Activated T-cell treated with anti-CD3 and anti-CD28 coated beads, Interleukin-2, amount 50 U/mL, for 72 hours (primary cell): ENCODE measurements at regions not wholly inside any gene's neighbourhood (a gene's known extent, or its start where the extent isn't known, plus 50 kb on each side); places are given as distances from the start of the nearest gene placed in this dataset.
"Not testable (repeated sequence)": the region's sequence is repeated elsewhere in the genome, so short reads cannot be mapped to it uniquely, and the experiment has no call there.

Source experiments
- ATAC-seq, 2 donors: fragments of 150-1000 bp; cut with Tn5 transposase; replicated peaks in 1 of 2; 2 replicates each; pipeline ENCODE4 v1.10.0; 2021; ENCODE audit warnings: moderate library complexity in 2 of 2, mild to moderate bottlenecking in 1 of 2
- DNase-seq, 2 donors: peaks; one replicate each; pipeline ENCODE4 v3.0.0; 2021 to 2022; ENCODE audit warnings: mixed read lengths in 1 of 2
- H3K27ac Mint-ChIP-seq: one replicate; pipeline ENCODE4 v1.8.0; 2022; ENCODE audit warnings: mild to moderate bottlenecking, moderate library complexity, mixed read lengths
- H3K27me3 Mint-ChIP-seq: one replicate; pipeline ENCODE4 v1.8.0; 2022; ENCODE audit warnings: low read depth, mixed read lengths
- H3K36me3 Mint-ChIP-seq, 2 donors: one replicate each; pipeline ENCODE4 v1.8.0; 2022; ENCODE audit warnings: mixed read lengths in 2 of 2, mild to moderate bottlenecking in 1 of 2; ENCODE audit not compliant: insufficient read depth in 2 of 2
- H3K4me1 Mint-ChIP-seq: one replicate; pipeline ENCODE4 v1.8.0; 2022; ENCODE audit warnings: low read depth, mixed read lengths
- H3K4me3 Mint-ChIP-seq, 2 donors: one replicate each; pipeline ENCODE4 v1.8.0; 2022; ENCODE audit warnings: mild to moderate bottlenecking in 2 of 2, mixed read lengths in 2 of 2, moderate library complexity in 2 of 2
- H3K9me3 Mint-ChIP-seq, 2 donors: one replicate each; pipeline ENCODE4 v1.8.0; 2022; ENCODE audit warnings: mixed read lengths in 2 of 2

DNA sequence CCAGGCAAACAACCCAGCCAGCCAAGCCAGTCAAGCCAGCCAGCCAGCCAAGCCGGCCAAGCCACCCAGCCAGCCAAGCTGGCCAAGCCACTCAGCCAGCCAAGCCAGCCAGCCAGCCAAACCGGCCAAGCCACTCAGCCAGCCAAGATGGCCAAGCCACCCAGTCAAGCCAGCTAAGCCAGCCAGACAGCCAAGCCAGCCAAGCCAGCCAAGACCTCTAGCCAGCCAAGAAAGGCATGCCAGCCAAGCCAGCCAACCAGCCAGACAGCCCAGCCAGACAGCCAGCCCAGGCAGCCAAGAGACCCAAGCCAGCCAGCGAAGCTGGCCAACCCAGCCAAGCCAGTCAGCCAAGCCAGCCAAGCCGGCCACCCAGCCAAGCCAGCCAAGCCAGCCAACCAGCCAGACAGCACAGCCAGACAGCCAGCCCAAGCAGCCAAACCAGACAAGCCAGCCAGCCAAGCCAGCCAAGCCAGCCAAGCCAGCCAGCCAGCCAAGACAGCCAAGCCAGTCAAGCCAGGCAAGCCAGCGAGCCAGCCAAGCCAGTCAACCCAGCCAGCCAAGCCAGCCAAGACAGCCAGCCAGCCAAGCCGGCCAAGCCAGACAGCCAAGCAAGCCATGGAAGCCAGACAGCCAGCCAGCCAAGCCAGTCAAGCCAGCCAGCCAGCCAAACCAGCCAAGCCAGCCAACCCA is 1598.0 kb downstream of the RPIA start:
- H3K36me3 Mint-ChIP-seq, H3K9me3 Mint-ChIP-seq, DNase-seq, ATAC-seq, H3K27ac Mint-ChIP-seq, H3K4me3 Mint-ChIP-seq, H3K4me1 Mint-ChIP-seq, H3K27me3 Mint-ChIP-seq: not testable (repeated sequence)

GRCh38 chr2:90290701-90291100 is 1599.2 kb downstream of the RPIA start:
- H3K36me3 Mint-ChIP-seq, H3K4me1 Mint-ChIP-seq, ATAC-seq, H3K27me3 Mint-ChIP-seq, DNase-seq, H3K27ac Mint-ChIP-seq, H3K4me3 Mint-ChIP-seq, H3K9me3 Mint-ChIP-seq: not testable (repeated sequence)

- H3K27me3 Mint-ChIP-seq, DNase-seq, H3K36me3 Mint-ChIP-seq, H3K4me1 Mint-ChIP-seq, H3K27ac Mint-ChIP-seq, ATAC-seq, H3K4me3 Mint-ChIP-seq, H3K9me3 Mint-ChIP-seq: not testable (repeated sequence)
Measured at GRCh38 chr2:90291168-90291883, 1599.9 kb downstream of the RPIA start.

DNA sequence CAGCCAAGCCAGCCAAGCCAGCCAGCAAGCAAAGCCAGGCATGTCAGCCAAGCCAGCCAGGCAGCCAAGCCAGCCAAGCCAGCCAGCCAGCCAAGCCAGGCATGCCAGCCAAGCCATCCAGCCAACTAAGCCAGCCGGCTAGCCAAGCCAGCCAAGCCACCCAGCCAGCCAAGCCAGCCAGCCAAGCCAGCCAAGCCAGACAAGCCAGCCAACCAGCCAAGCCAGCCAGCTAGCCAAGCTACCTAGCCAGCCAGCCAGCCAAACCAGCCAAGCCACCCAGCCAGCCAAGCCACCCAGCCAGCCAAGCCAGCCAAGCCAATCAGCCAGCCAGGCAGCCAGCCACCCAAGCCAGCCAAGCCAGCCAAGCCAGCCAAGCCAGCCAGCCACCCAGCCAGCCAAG is 1600.5 kb downstream of the RPIA start:
- not testable (repeated sequence) for H3K27ac Mint-ChIP-seq, H3K9me3 Mint-ChIP-seq, H3K36me3 Mint-ChIP-seq, H3K27me3 Mint-ChIP-seq, H3K4me3 Mint-ChIP-seq, H3K4me1 Mint-ChIP-seq, ATAC-seq, DNase-seq

GRCh38 chr2:90292451-90292850 is 1601.0 kb downstream of the RPIA start:
- H3K27me3 Mint-ChIP-seq, H3K4me1 Mint-ChIP-seq, H3K4me3 Mint-ChIP-seq: not testable (repeated sequence)

DNA sequence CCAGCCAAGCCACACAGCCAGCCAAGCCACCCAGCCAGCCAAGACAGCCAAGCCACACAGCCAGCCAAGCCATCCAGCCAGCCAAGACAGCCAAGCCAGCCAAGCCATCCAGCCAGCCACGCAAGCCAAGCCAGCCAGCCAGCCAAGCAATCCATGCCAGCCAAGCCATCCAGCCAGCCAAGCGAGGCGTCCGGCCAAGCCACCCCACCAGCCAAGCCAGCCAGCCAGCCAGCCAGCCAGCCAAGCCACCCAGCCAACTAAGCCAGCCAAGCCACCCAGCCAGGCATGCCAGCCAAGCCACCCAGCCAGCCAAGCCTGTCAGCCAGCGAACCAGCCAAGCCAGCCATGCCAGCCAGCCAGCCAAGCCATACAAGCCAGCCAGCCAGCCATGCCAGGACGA is 1601.8 kb downstream of the RPIA start:
- not testable (repeated sequence) for H3K9me3 Mint-ChIP-seq, H3K4me1 Mint-ChIP-seq, H3K36me3 Mint-ChIP-seq, H3K27ac Mint-ChIP-seq, ATAC-seq, DNase-seq, H3K27me3 Mint-ChIP-seq, H3K4me3 Mint-ChIP-seq

More at GRCh38 chr2:90292451-90292850, 1601.0 kb downstream of the RPIA start:
- H3K36me3 Mint-ChIP-seq, ATAC-seq, H3K9me3 Mint-ChIP-seq, DNase-seq, H3K27ac Mint-ChIP-seq: not testable (repeated sequence)

- not testable (repeated sequence) for H3K27me3 Mint-ChIP-seq, H3K27ac Mint-ChIP-seq, H3K4me1 Mint-ChIP-seq, DNase-seq, H3K36me3 Mint-ChIP-seq, H3K9me3 Mint-ChIP-seq, ATAC-seq, H3K4me3 Mint-ChIP-seq
Measured at GRCh38 chr2:90293806-90294205, 1602.3 kb downstream of the RPIA start.

GRCh38 chr2:90295036-90295750 is 1603.7 kb downstream of the RPIA start:
- not testable (repeated sequence) for DNase-seq, H3K36me3 Mint-ChIP-seq, ATAC-seq, H3K27ac Mint-ChIP-seq, H3K9me3 Mint-ChIP-seq, H3K4me3 Mint-ChIP-seq, H3K4me1 Mint-ChIP-seq, H3K27me3 Mint-ChIP-seq

GRCh38 chr2:90296484-90296777 is 1605.0 kb downstream of the RPIA start:
- H3K4me1 Mint-ChIP-seq, ATAC-seq, H3K36me3 Mint-ChIP-seq, DNase-seq, H3K27me3 Mint-ChIP-seq, H3K9me3 Mint-ChIP-seq, H3K27ac Mint-ChIP-seq, H3K4me3 Mint-ChIP-seq: not testable (repeated sequence)

- not testable (repeated sequence) for H3K27me3 Mint-ChIP-seq, H3K27ac Mint-ChIP-seq, DNase-seq, H3K4me3 Mint-ChIP-seq, ATAC-seq, H3K36me3 Mint-ChIP-seq, H3K4me1 Mint-ChIP-seq, H3K9me3 Mint-ChIP-seq
Measured at GRCh38 chr2:90297701-90298100, 1606.2 kb downstream of the RPIA start.

- H3K36me3 Mint-ChIP-seq, H3K27ac Mint-ChIP-seq, H3K27me3 Mint-ChIP-seq, ATAC-seq, H3K9me3 Mint-ChIP-seq, DNase-seq, H3K4me3 Mint-ChIP-seq, H3K4me1 Mint-ChIP-seq: not testable (repeated sequence)
Measured at GRCh38 chr2:90298126-90298755, 1606.8 kb downstream of the RPIA start.

DNA sequence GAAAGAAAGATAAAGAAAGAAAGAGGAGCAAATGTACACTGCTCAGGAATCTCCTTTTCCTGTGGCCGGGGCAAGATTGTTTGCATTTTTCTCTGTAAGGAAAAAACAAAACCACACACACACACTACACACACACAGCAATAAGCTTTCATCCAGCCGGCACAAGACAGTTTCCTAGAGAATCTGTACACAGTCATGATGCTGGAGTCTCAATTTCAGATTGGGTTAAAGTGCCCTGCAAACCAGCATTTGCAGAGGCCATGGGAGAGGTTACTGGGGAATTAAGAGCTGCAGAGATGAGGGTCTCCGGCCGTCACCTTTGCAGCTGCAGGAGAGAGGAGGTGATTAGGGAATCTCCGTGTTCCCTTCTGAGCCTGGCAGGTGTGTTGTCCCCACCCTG is 1607.5 kb downstream of the RPIA start:
- not testable (repeated sequence) for DNase-seq, H3K4me3 Mint-ChIP-seq, H3K27me3 Mint-ChIP-seq, H3K4me1 Mint-ChIP-seq, H3K9me3 Mint-ChIP-seq, H3K27ac Mint-ChIP-seq, H3K36me3 Mint-ChIP-seq, ATAC-seq

GRCh38 chr2:90322982-90323381 is 1631.5 kb downstream of the RPIA start:
- Mint-ChIP-seq H3K4me3 (peak overlapping the region; percentile 76 to 82), H3K27ac (peak overlapping the region; percentile 51)
- H3K36me3 Mint-ChIP-seq, H3K27me3 Mint-ChIP-seq, H3K4me1 Mint-ChIP-seq, H3K9me3 Mint-ChIP-seq, ATAC-seq, DNase-seq: not testable (repeated sequence)
